GM21526 (cell line): ENCODE measurements at regions not wholly inside any gene's neighbourhood (a gene's known extent, or its start where the extent isn't known, plus 50 kb on each side); places are given as distances from the start of the nearest gene placed in this dataset.
"Not testable (repeated sequence)": the region's sequence is repeated elsewhere in the genome, so short reads cannot be mapped to it uniquely, and the experiment has no call there.

Source experiments
- ATAC-seq: cut with Tn5 transposase; IDR thresholded peaks from one replicate; pipeline ENCODE4 v1.9.1; 2021; ENCODE audit warnings: moderate library complexity; ENCODE audit not compliant: unreplicated experiment, low FRiP score

DNA sequence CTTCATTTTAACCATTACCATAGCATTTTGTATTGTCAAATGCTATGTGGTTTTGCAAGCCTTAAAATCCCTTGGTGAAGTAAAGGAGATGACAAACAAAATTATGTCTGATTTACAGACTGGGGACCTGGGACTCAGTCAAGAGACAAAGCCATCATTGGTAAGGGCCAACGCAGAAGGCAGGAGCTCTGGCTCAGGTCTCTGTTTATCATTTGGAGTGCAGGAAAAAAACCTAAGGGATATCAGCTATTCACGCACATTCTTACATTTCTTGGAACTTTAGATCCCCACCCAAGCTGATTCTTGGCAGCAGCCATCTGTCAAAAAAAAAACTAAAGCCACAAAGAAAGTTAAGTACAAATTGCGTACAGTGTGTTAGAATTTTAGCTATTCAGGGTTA lies 731.9 kb downstream of the STPG2 start:
- no peak for ATAC-seq

DNA sequence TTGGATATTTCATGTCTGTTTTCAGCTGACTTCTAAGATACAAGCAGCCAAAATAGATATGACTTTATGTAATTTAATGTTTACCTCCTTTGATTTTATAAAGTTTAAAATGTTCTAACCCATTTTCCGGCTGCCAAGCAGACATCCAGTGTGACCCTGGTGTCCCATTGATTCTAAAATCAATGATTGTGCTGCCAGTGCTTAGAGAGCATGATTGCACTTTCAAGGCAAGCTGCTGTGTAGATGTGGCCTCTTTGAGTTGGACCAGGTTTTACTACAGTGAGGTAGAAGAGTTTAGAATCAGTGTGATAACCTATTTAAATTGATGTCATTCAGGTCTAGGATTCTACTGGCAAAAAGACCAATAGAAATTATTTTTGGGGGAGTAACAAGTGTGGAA lies 730.9 kb downstream of the STPG2 start:
- ATAC-seq, result no peak

DNA sequence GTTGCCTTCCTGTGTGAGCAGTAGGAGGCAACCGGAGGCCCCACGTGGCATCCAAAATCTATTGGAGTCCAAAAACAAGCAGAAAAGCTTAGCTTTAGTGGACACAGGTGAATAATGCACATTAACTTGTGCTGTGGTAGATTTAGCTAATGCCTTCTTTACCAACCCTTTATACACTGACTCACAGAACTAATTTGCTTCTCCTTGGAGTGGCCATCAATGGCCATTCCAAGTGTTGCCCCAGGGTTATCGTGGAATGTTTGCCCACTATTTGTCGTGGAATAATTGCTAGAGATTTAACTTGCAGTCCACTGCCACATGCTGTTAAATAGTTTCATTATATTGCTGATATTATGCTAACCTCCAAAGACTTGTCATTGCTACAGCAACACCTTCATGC lies 729.1 kb downstream of the STPG2 start:
- ATAC-seq, result no peak

DNA sequence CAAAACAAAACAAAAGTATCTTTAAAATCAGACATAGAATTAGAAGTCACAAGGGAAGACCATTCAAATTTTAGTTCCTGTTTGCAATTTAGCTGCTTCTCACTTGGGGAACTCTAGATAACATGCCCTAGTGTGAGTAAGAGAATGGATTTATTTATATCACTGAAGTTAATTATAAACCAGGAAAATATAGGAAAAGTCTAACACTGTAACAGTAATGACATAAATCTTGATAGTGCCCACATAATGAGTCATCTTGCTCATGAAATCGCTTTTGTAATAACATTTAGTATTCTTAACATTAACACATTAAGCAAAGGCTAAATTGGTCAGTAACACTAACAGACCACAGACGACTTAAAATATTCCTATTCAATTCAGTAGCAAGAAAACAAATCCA lies 710.7 kb downstream of the STPG2 start:
- ATAC-seq, result no peak

- ATAC-seq, result not testable (repeated sequence)
These were observed 705.1 kb downstream of the STPG2 start for GRCh38 chr4:97437998-97438705.

- ATAC-seq, result no peak
These were observed 690.1 kb downstream of the STPG2 start for GRCh38 chr4:97453186-97453585.

DNA sequence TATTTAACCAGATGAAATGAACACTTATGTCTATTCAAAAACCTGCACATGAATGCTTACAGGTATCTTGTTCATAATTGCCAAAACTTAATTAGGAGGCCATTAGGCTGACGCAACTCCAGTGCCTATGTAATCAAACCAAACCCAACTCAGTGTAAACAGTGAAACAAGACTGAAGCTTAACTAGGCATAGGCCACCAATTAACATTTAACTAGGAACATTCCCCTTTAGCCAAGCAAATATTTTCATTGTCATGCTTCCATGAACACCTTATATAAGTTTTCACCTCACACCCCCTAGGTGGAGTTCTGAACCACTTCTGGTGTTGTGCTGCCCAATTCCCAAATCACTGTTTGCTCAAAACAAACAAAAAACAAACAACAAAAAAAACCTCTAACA lies 686.0 kb downstream of the STPG2 start:
- no peak for ATAC-seq

GRCh38 chr4:97468272-97468671 lies 675.0 kb downstream of the STPG2 start:
- no peak for ATAC-seq

DNA sequence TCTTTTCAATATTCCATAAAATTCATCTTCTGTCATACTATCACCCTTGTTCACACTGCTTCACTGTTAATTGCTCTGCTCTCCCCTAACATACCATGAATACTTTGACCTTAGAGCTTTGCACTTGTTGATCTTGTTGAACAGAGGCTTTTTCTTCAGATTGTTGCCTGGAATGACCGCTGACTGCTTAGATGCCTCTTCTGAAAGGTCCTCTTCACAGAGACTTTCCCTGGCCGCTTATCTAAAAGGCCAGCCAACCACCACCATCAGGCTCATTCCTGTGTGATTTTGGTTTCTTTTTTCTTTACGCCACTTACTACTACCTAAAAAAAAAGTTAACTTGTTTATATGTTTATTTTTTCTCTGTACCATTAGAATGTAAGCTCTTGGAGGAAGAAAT lies 667.7 kb downstream of the STPG2 start:
- ATAC-seq, result no peak

- ATAC-seq, result no peak
These were observed 665.3 kb downstream of the STPG2 start for GRCh38 chr4:97477974-97478373.

DNA sequence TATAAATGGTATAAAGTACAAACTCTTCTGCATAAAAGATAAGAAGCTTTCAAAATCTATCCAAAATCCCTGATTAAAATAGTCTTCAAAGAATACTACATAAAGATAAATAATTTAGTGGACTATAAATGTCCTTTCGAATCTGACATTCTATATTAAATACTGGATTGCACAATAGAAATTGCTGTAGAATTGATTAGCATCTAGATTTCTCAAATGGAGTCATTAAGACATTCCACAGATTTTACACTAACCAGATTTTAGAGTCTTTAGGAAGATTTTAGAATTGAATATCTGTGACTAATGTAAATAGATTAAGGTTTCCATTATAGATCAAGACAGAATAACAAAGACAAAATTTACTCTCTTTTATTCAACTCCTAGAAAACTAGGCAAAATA lies 663.9 kb downstream of the STPG2 start:
- no peak for ATAC-seq

GRCh38 chr4:97491856-97492255 lies 651.4 kb downstream of the STPG2 start:
- ATAC-seq, result no peak

DNA sequence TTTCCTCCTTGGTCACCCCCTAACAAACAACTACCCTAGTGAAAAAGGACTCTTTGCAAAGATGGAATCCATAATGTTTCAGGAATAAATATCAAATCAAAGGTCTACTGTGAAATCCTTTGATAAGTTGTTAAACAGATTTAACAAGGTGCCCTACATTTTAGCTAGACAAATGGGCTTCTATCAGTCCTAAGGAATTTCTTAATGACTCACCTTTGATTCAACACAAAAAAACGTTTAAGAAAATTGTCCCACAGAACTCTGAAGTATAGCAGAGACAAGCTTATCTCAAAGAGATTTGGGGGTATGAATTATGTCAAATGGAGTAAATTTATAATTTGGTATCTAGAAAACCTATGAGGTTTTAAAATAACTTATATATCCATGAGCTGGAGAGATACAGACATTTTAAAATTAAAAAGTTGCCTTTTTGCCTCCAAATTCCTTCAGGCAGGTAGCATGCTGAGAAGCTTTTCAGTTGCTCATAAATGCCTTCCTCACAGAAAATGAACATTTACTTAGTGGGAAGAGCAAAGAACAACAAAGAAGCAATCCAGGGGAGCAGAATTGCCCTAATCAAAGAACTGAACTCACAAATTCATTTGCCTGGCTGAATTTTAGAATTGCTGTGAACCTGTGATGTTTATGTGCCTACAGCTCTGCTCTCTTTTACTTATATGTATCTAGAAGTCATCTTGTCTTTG lies 649.3 kb downstream of the STPG2 start:
- ATAC-seq, result no peak

DNA sequence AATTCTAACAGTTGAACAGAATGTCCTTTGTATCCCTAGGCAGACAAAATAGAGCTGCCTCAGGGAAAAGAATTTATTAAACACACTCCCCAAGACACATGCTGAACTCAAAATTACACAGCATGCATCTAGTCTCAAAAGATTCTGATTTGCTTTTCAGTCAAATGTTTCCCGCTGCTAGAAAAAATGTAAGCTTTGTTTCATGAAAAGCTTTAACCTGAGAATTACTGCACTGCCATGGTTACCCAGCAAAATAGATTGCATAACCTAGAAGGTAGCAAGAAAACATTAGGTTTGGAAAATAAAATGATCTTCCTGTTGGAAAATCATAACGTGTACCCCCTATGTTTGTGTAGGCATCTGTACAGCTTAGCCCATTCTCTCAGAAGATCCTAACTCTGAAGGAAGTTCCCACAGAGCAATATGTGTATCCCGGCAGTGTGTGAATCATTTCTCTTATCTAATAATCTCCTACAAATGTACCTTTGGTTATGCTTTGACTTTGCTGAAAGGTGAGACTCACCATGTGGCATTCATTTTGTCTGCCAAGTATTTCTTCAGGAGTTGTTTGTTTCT lies 646.9 kb downstream of the STPG2 start:
- no peak for ATAC-seq

GRCh38 chr4:97498875-97499274 lies 644.4 kb downstream of the STPG2 start:
- no peak for ATAC-seq

DNA sequence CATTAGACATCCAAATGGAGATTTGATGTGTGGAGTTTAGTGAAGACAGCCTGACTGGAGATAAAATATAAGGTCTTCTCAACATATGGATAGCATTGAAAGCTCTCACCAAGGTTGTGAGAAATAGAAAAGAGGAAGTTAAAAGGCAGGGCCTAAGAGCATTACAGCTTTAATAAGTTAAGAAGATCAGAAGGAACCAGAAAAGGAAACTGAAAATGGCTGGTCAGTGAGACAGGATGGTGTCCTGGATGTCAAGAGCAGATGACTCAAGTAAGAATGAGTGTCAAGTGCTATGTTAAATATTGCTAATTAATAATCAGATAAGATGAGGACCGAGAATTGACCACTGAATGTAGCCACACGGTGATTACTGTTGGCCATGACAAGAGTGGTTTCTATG lies 642.9 kb downstream of the STPG2 start:
- ATAC-seq, result peak; percentile 100

DNA sequence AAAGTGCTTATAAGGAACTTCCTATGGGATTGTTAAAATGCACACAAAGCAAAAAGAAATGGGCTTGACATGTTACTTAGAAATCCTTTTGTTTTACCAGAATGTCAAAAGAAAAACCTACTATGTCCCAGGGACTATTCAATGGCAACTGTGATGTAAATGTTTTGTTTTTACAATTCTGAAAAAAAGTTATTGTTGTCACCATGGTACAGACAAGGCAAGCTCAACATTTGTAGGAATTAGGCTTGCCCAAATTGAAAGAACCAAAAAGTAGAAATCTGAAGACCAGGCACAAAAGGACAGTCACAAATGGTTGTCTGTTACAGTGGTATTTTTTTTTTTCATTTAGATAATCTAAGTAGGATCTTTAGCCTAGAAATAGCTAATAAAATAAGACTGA lies 638.6 kb downstream of the STPG2 start:
- no peak for ATAC-seq

DNA sequence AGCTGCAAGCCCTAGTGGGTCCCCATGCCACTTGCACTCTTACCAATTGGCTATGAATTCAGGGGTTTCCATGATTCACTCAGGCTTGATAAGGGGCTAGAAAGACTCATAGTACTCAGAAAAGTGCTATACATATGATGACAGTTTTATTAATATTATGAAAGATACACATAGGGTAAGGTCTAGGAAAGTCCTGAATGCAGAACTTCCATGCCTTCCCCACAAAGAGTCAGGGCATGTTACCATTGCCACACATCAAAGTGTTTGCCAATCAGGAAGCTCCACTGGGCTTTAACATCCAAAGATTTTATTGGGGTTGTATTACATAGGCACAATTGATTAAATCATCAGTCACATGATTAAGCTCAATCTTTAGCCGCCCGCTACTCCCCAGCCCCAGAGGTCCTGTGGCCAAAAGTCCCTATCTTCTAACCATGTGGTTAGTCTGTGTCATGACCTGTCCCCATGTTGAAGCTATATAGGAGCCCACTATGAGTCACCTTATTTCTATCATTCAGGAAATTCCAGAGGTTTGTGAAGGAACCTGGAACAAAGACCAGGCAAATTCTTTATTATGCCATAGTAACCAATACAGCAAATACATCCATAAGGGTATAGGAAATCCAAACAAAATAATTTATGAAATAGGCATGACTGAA lies 635.6 kb downstream of the STPG2 start:
- ATAC-seq, result no peak
